Nephron progenitor cell (in vitro differentiated cells): ENCODE measurements at regions not wholly inside any gene's neighbourhood (a gene's known extent, or its start where the extent isn't known, plus 50 kb on each side); places are given as distances from the start of the nearest gene placed in this dataset.
A peak's percentile ranks its signal among the peaks of the same experiment; 100 is the strongest.
"Not testable (repeated sequence)": the region's sequence is repeated elsewhere in the genome, so short reads cannot be mapped to it uniquely, and the experiment has no call there.

Experiments
- DNase-seq: peaks from one replicate; pipeline ENCODE4 v3.0.0; 2021
- H3K27ac Mint-ChIP-seq: 2 replicates; pipeline ENCODE4 v1.8.0; 2021; ENCODE audit warnings: mild to moderate bottlenecking, moderate library complexity, mixed read lengths
- H3K27me3 Mint-ChIP-seq: 2 replicates; pipeline ENCODE4 v1.8.0; 2021; ENCODE audit warnings: mild to moderate bottlenecking, low read depth, mixed read lengths; ENCODE audit not compliant: poor library complexity
- H3K36me3 Mint-ChIP-seq: 2 replicates; pipeline ENCODE4 v1.8.0; 2021; ENCODE audit warnings: low read depth, mixed read lengths
- H3K4me1 Mint-ChIP-seq: 2 replicates; pipeline ENCODE4 v1.8.0; 2021; ENCODE audit warnings: mixed read lengths
- H3K4me3 Mint-ChIP-seq: 2 replicates; pipeline ENCODE4 v1.8.0; 2021; ENCODE audit warnings: mild to moderate bottlenecking, moderate library complexity, mixed read lengths
- H3K9me3 Mint-ChIP-seq: 2 replicates; pipeline ENCODE4 v1.8.0; 2021; ENCODE audit warnings: mild to moderate bottlenecking, moderate library complexity, mixed read lengths
- CTCF ChIP-seq: fragments of 200-600 bp; sonication (generic); IDR thresholded peaks from 2 replicates; pipeline ENCODE4 v1.5.0; 2021; ENCODE audit warnings: antibody characterized with exemption

- Mint-ChIP-seq H3K4me1 (no peaks in the 10 kb centered on the region), H3K36me3 (no peaks in the 10 kb centered on the region), H3K27ac (no peak overlapping the region), H3K4me3 (no peak overlapping the region), H3K27me3 (no peaks in the 10 kb centered on the region), H3K9me3 (peaks cover 50% of the 10 kb centered on the region)
- no peak for DNase-seq
- TF ChIP-seq CTCF, result no peak
Observed at GRCh38 chrX:63581906-63582305, 203.1 kb downstream of the ARHGEF9 start.

GRCh38 chrX:63581398-63581797 lies 203.6 kb downstream of the ARHGEF9 start:
- Mint-ChIP-seq H3K36me3 (no peaks in the 10 kb centered on the region), H3K27ac (no peak overlapping the region), H3K4me3 (no peak overlapping the region), H3K27me3 (no peaks in the 10 kb centered on the region), H3K9me3 (peaks cover 47% of the 10 kb centered on the region), H3K4me1 (no peaks in the 10 kb centered on the region)
- TF ChIP-seq CTCF, result no peak
- DNase-seq, result no peak

DNA sequence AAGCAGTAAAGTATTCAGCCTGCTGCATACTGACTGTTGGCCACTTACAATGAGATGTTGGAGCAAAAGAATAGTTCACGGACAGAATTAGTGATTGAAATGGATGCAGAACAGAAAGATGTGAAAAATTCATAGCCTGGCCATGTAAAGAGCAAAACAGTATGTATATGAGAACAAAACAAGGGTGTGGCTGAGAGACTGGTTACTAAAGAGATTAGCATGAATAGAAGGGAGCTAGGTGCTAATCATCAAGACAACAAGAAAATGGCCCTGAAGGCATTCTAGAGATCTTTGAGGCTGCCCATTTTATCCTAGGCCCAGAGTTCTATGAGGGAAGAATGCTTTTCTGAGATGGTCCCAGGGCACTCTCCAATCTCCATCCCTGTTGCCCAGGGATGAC lies 208.5 kb downstream of the ARHGEF9 start:
- H3K4me3 Mint-ChIP-seq, result no peak overlapping the region
- TF ChIP-seq CTCF, result no peak
- H3K9me3 Mint-ChIP-seq, result peaks cover 38% of the 10 kb centered on the region
- H3K4me1 Mint-ChIP-seq, result no peaks in the 10 kb centered on the region
- no peak overlapping the region for H3K27ac Mint-ChIP-seq
- no peaks in the 10 kb centered on the region for H3K27me3 Mint-ChIP-seq
- no peak for DNase-seq
- no peaks in the 10 kb centered on the region for H3K36me3 Mint-ChIP-seq

GRCh38 chrX:63575700-63576099 lies 209.3 kb downstream of the ARHGEF9 start:
- not testable (repeated sequence) for DNase-seq, H3K4me1 Mint-ChIP-seq, H3K27ac Mint-ChIP-seq, H3K36me3 Mint-ChIP-seq, H3K27me3 Mint-ChIP-seq, H3K4me3 Mint-ChIP-seq
- peaks cover 34% of the 10 kb centered on the region for H3K9me3 Mint-ChIP-seq

DNA sequence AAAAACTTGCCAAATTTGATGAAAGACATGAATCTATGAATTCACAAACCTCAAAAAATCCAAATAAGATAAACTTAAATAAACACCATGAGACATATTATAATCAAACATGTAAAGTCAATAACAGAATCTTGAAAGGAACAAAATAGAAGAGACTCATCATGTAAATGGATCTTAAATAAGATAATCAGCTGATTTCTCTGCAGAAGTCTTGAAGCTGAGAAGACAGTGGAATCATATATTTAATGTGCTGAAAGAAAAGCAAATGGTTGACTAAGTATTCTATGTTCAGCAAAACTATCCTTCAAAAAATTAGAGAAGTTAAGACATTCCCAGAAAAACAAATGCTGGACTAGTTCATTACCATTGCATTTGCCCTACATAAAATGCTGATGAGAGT lies 215.7 kb upstream of the SPIN4 start:
- DNase-seq, result no peak
- Mint-ChIP-seq H3K27ac (no peak overlapping the region), H3K27me3 (peaks cover 3% of the 10 kb centered on the region), H3K36me3 (no peaks in the 10 kb centered on the region), H3K4me1 (no peaks in the 10 kb centered on the region), H3K9me3 (peaks cover 54% of the 10 kb centered on the region), H3K4me3 (no peak overlapping the region)
- no peak for TF ChIP-seq CTCF

DNA sequence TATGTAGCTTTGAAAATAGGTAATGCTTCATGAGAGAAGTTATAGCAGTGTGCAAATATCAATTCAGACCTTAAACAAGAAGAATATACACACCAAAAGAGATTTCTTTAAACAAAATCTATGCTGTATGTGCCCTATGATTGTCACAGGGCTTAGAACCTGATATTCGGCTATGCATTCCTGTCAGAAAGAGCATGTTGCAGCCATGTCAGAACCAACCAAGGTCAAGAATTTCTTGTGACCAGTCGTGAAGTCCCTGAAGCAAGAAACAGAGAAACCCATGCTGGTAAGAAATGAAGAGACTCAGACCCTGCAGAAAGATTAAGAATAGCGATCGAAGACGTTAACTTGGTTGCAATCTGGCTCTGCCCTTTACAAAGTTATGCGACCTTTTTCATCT lies 210.3 kb upstream of the SPIN4 start:
- Mint-ChIP-seq H3K4me3 (peak overlapping the region; percentile 99), H3K27ac (no peak overlapping the region), H3K9me3 (peaks cover 49% of the 10 kb centered on the region), H3K27me3 (peaks cover 3% of the 10 kb centered on the region), H3K36me3 (peaks cover 15% of the 10 kb centered on the region), H3K4me1 (peaks cover 5% of the 10 kb centered on the region)
- TF ChIP-seq CTCF, result no peak
- DNase-seq, result no peak
